ENCODE measurements at regions not wholly inside any gene's neighbourhood (a gene's known extent, or its start where the extent isn't known, plus 50 kb on each side); places are given as distances from the start of the nearest gene placed in this dataset.
"Not testable (repeated sequence)": the region's sequence is repeated elsewhere in the genome, so short reads cannot be mapped to it uniquely, and the experiment has no call there.

- DNase-seq (ENCODE audit: low read depth), result no peak
Observed at GRCh38 chr12:125503128-125503527, 437.9 kb downstream of the AACS start.

GRCh38 chr12:125509195-125509594, 444.0 kb downstream of the AACS start:
- DNase-seq (ENCODE audit: low read depth), result no peak

DNA sequence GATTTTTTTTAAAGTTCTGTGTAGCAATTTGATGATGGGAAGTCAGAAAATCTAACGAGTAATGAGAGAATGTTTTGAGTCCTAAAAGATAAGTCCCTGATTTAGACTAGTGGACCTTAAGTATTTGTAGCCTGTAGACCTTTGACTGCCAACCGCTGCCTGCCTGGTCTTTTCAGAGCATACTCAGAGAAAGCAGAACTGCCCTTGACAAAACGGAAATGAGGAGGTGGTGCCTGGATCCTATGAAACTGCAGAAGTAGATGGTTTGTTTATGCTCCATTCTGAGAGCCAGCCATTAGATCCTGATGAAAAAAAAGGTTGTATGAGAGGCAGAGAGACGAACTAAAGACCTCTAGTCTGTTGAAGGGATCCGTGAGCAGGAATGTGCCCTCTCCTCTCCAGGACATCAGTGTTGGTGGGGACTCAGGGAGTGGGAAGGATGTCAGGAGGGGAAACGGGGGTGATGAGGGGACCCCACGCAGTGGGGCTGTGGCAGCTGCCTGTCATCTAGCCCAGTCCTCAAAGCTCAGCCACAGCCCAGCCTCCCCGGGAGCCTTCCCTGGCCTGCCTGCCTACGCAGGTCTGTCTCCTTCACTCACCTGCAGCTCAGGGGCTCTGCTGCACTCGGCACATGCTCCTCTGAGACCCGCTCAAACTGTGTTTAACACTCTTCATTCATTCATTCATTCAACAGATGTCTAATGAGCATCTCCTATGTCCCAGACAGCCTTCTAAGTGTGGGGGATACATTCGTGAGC, 447.5 kb downstream of the AACS start:
- DNase-seq (ENCODE audit: low read depth), result no peak

DNA sequence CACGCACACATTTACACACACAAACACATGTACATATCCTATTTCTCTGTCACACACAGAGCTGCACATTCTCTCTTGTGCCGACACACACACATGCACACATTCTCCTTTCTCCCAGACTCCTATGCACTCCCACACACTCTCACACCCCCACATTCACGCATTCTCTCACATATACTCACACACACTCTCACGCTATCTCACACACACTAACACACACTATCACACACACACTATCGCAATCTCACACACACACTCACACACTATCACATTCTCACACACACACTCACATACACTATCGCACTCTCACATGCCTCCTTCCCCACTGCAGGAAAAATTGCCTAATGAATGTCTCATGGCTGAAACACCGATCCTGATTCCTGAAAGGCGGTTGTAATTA, 450.7 kb downstream of the AACS start:
- no peak for DNase-seq (ENCODE audit: low read depth)

- DNase-seq (ENCODE audit: low read depth), result no peak
Observed at GRCh38 chr12:125518074-125518473, 452.8 kb downstream of the AACS start.

- DNase-seq (ENCODE audit: low read depth), result no peak
Observed at GRCh38 chr12:125519026-125519651, 453.9 kb downstream of the AACS start.

GRCh38 chr12:125525879-125526278, 460.6 kb downstream of the AACS start:
- DNase-seq (ENCODE audit: low read depth), result no peak

DNA sequence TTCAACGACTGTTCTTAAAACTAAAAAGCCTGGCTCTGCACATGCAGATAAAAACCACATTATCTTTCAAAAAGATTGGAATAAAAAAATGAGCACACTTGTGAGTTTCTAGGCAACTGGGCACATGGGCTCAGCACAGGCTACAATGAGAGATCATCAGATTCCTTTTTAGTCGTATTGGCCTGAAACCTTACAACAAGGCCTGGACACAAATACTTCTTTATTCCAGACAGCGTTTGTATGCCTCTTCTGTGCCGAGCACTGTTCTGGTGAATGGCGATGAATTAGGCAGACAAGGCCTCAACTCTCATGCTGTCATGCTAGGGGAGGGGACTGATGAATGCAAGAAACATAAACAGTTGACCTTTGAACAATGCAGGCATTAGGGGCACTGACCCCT, 463.0 kb downstream of the AACS start:
- DNase-seq (ENCODE audit: low read depth), result no peak

DNA sequence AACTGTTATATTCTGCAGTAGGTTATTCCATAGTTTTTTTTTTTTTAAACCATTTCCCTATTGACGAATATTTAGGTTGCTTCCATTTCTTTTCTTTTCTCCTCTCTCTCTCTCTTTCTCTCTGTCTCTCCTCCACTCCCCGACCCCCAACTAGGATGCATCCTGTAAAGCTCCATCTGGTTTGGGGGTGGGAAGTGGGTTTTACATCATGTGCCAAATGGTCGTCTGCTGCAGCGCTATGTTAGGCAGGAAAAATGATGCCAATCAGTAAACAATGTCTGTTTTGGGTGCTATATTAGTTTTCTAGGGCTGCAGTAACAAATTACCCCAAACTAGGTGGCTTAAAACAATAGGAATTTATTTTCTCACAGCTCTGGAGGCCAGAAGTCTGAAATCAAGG, 465.0 kb downstream of the AACS start:
- no peak for DNase-seq (ENCODE audit: low read depth)

DNA sequence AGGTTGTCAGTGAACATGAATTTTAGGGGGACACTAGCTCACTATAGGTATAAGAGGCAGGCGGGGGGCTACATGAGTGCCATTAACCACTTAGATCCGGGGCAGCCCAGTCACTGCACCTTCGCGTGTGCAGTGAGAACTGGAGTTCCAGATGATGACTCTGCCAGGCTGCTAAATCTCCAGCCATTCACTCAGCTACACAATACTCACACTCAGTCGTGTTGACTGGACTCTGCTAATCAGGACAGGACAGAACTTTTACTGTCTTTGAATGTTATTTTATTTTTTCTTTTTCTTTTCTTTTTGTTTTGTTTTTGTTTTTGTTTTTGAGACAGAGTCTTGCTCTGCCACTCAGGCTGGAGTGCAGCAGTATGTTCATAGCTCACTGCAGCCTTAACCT, 465.6 kb downstream of the AACS start:
- DNase-seq (ENCODE audit: low read depth), result no peak

DNA sequence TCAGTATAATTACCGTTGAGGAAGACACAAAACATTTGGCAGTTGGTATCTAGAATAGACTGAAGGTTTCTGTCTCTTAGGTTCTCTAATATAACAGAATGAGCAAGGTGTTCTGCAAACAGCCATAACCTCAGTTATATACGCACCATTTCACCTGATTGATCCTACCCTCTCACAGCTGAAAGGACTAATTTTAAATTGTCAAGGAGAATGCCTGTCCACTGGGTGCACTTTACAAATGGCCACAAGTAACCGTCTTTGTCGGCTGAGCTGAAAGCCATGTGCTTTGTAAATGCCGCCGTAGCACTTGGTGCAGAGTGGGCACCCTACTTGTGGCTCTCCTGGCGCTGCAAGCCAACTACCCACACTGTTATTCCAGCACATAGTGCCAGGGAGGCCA, 466.3 kb downstream of the AACS start:
- DNase-seq (ENCODE audit: low read depth), result no peak

- DNase-seq (ENCODE audit: low read depth), result no peak
Observed at GRCh38 chr12:125533434-125534029, 468.3 kb downstream of the AACS start.

DNA sequence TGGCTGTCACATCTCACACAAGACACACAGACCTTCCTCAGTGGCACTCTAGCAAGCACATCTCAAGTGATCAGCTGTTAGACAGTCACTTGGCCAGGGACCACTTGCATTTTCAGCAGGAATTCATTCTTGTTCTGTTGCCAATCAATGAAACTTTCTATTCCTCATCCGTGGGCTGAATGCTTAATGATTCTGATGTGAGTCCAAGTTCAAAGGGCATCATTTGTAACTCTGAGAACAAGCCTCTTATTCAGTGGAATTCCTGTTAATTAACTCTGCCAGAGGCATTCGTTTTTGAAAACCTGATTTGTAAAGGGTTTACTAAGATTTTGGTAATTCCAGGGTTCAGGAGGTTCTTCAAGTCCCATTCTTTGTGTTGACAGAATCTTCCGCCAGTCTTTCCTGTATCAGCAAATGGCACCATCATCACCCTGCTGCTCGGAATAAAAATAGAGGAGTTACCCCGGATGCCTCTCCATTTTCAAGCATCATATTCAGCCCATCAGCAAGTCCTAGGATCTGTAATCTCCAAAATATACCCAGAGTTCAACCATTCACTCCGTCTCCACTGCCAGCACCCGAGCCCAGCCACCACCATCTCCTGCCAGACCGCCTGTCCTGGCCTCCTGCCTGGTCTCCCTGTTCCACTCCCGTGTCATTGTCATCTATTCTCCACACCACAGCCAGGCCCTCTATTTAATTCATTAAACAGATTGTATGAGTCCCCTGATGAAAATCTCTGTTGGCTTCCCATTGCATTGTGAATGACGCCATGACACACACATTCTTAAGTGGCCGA, 473.4 kb downstream of the AACS start:
- no peak for DNase-seq (ENCODE audit: low read depth)

DNA sequence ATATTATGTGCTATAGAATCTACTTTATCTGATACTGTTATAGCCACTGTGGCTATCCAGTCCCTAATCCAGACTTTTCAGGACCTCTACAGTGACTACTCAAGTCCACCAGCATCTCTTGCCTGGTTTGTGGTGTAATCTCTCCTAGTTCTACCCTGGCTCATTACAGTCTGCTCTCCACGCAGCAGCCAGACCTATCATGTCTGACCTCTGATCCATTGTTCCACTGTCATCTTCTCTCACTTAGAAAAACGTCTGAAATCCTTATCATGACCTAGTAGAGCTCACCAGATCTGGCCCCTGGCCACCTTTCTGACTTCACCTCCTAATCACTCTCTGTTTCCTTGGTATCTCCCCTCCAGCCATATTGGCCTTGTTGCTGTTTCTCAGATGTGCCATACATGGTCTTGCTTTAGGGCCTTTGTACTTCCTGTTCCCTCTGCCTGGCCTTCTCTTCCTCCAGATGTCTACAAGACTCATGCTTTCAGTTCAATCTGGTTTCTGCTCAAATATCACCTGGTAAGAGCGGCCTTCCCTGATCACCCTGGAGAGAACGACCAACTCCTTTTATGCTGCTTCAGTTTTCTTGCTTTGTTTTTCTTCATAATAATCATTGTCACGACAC, 475.5 kb downstream of the AACS start:
- DNase-seq (ENCODE audit: low read depth), result no peak

DNA sequence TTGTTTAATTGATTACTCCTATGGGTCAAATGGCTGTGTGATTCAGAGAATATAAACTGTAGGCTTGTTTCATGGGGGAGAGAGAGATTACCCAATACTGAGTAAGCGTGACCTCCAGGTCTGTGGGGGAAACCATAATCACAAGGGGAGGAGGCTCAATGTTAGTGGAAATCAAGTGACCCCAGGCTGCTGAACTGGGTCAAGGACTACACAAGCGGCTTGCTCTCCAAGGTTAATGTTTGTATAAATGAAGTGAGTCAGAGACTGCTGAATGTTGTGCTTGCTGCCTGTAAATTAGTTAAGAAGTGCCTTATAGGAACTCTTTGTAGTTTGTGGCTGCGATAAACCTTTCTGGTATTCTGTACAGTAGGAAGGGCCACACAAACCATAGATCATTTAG, 479.7 kb downstream of the AACS start:
- DNase-seq (ENCODE audit: low read depth), result no peak

- no peak for DNase-seq (ENCODE audit: low read depth)
Observed at GRCh38 chr12:125549171-125549570, 483.9 kb downstream of the AACS start.

DNA sequence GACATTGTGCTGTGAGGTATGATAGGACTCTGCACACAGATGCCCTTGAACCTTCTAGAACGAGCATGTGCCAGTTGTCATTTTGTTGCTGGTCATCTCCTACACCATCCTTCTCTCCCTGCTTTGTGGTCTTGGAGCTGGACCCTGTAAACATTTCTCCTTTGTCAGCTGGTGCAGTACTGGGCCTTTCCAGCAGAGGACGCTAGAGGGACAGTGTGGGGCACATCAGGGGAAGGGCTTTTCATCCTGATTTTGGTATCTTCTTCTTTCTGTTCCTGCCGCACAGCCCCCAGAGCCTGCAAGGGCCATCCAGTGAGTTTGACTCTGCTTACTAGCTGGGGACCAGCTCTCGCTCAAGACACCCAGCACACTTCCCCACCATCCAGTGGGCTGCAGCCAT, 484.6 kb downstream of the AACS start:
- DNase-seq (ENCODE audit: low read depth), result no peak

- DNase-seq (ENCODE audit: low read depth), result no peak
Observed at GRCh38 chr12:125552295-125552694, 487.1 kb downstream of the AACS start.

GRCh38 chr12:125561008-125561407, 495.8 kb downstream of the AACS start:
- DNase-seq (ENCODE audit: low read depth), result not testable (repeated sequence)

DNA sequence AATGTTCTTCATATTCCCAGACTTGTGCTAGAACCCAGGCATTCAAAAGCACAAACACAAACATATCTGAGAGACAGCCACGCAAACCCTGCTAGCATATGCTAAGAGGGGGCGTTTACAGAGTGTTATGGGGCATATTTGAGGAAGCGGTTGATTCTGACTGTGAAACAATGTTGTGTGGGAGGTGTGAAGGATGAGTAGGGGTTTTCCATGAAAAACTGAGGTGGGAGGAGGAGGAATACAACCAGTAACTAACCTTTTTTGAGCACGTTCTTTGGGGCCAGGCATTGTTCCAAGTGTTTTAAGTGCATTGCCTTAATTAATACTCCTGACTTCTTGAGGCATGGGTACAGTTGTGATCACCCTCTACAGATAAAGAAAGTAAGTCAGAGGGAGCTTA, 499.5 kb downstream of the AACS start:
- no peak for DNase-seq (ENCODE audit: low read depth)

DNA sequence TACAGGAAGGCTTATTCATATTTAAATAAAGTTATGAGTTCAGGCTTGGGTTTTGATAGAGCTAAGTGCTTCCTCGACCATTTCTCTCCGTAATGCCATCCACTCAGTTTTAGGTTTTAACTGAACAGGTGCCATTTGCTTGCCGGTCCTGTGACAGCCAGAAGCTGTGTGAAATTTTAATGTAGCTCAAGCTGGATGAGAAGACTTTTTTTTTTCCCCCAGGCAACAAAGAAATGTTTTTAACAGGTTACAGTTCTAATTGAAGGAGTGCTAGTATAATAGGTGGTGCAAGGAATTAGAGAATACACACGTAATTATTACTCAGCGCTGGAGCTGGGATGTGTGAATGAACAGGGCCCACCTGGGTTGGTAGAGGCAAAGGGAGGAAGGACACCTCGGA, 502.3 kb downstream of the AACS start:
- no peak for DNase-seq (ENCODE audit: low read depth)

GRCh38 chr12:125568306-125568705, 503.1 kb downstream of the AACS start:
- DNase-seq (ENCODE audit: low read depth), result no peak
